Ishikawa (cell line): ENCODE measurements at regions not wholly inside any gene's neighbourhood (a gene's known extent, or its start where the extent isn't known, plus 50 kb on each side); places are given as distances from the start of the nearest gene placed in this dataset.

Source experiments
- CEBPB ChIP-seq: IDR thresholded peaks from 2 replicates; pipeline ENCODE4 v1.6.1; 2012
- CREB1 ChIP-seq: IDR thresholded peaks from 2 replicates; pipeline ENCODE4 v1.6.1; 2012; ENCODE audit warnings: low read depth
- EP300 ChIP-seq: IDR thresholded peaks from 2 replicates; pipeline ENCODE4 v1.6.1; 2012; ENCODE audit warnings: borderline replicate concordance
- FOXM1 ChIP-seq: IDR thresholded peaks from 2 replicates; pipeline ENCODE4 v1.6.1; 2012; ENCODE audit warnings: low read depth, borderline replicate concordance
- NFIC ChIP-seq: IDR thresholded peaks from 2 replicates; pipeline ENCODE4 v1.6.1; 2012
- RAD21 ChIP-seq: IDR thresholded peaks from 2 replicates; pipeline ENCODE4 v1.6.1; 2012; ENCODE audit warnings: low read depth
- REST ChIP-seq: IDR thresholded peaks from 2 replicates; pipeline ENCODE4 v1.6.1; 2012; ENCODE audit warnings: low read depth, mild to moderate bottlenecking
- TAF1 ChIP-seq: IDR thresholded peaks from 2 replicates; pipeline ENCODE4 v1.6.1; 2012; ENCODE audit warnings: low read depth, mild to moderate bottlenecking
- TEAD4 ChIP-seq: IDR thresholded peaks from 2 replicates; pipeline ENCODE4 v1.6.1; 2012
- USF1 ChIP-seq: IDR thresholded peaks from 2 replicates; pipeline ENCODE4 v1.6.1; 2012
- YY1 ChIP-seq: IDR thresholded peaks from 2 replicates; pipeline ENCODE4 v1.6.1; 2012; ENCODE audit warnings: low read depth
- ZBTB7A ChIP-seq: IDR thresholded peaks from 2 replicates; pipeline ENCODE4 v1.6.1; 2012; ENCODE audit warnings: low read depth
- TF ChIP-seq, protein P1 (sequence below): IDR thresholded peaks from 2 replicates; pipeline ENCODE4 v1.6.1; 2012

GRCh38 chr2:163011000-163011399 lies 172.4 kb upstream of the KCNH7 start:
- TF ChIP-seq ZBTB7A (no peak), NFIC (no peak), CREB1 (no peak), TEAD4 (no peak), EP300 (no peak), REST (no peak), YY1 (no peak), USF1 (no peak), FOXM1 (no peak), CEBPB (no peak), TAF1 (no peak), RAD21 (no peak)
- TF ChIP-seq, protein P1, sequence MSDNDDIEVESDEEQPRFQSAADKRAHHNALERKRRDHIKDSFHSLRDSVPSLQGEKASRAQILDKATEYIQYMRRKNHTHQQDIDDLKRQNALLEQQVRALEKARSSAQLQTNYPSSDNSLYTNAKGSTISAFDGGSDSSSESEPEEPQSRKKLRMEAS, result no peak
